Fibroblast of lung (primary cell): ENCODE measurements at regions not wholly inside any gene's neighbourhood (a gene's known extent, or its start where the extent isn't known, plus 50 kb on each side); places are given as distances from the start of the nearest gene placed in this dataset.

Source experiments
- EZH2 ChIP-seq: IDR thresholded peaks from 2 replicates; pipeline ENCODE4 v1.5.1; 2012; ENCODE audit warnings: low read length, control low read depth, mild to moderate bottlenecking; ENCODE audit errors: missing control alignments
- TF ChIP-seq, protein P1 (sequence below), 2 donors: IDR thresholded peaks in 1 of 2; conservative IDR thresholded peaks in 1 of 2; 1 replicate in 1 of 2; 2 replicates in 1 of 2; pipeline ENCODE4 v1.5.1; 2011 to 2012; ENCODE audit warnings: low read length in 2 of 2, control low read depth in 1 of 2, inconsistent platforms in 1 of 2, low read depth in 1 of 2, mild to moderate bottlenecking in 1 of 2

DNA sequence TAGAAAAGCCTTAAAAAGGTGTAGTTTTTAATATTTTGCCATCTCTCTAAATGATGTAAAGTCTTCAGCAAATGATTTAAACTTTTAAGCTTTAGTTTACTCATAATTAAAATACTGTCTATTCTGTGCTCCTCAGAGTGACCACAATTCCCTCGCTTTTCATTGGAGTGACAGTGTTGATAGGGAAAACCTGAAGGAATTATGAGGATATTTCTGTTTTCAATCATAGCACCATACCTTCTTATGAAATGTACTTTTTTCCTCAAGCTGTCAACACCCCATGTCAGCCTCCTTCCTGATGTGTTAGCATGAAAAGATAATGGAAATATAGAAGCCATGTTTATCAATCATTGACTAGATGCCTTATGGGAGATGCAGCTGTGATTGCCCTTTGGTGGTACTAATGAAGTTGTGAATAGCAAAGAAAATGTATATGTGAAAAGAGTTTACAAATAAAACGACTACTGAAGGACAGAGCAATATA is 145.4 kb upstream of the EYS start:
- TF ChIP-seq, protein P1, sequence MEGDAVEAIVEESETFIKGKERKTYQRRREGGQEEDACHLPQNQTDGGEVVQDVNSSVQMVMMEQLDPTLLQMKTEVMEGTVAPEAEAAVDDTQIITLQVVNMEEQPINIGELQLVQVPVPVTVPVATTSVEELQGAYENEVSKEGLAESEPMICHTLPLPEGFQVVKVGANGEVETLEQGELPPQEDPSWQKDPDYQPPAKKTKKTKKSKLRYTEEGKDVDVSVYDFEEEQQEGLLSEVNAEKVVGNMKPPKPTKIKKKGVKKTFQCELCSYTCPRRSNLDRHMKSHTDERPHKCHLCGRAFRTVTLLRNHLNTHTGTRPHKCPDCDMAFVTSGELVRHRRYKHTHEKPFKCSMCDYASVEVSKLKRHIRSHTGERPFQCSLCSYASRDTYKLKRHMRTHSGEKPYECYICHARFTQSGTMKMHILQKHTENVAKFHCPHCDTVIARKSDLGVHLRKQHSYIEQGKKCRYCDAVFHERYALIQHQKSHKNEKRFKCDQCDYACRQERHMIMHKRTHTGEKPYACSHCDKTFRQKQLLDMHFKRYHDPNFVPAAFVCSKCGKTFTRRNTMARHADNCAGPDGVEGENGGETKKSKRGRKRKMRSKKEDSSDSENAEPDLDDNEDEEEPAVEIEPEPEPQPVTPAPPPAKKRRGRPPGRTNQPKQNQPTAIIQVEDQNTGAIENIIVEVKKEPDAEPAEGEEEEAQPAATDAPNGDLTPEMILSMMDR (conservative IDR thresholded peaks at IDR 0.05 in 1 of 2, IDR thresholded peaks at IDR 0.05 in 1 of 2; ENCODE audit: low read depth in 1 of 2, low read length in 2 of 2): no peak
- TF ChIP-seq EZH2: no peak
